Caco-2 (cell line): ENCODE measurements at regions not wholly inside any gene's neighbourhood (a gene's known extent, or its start where the extent isn't known, plus 50 kb on each side); places are given as distances from the start of the nearest gene placed in this dataset.

Experiments used
- BruUV-seq: library from RNA; stranded (reverse); fragments of 400-500 nt; replicated peaks from 2 replicates; lab custom pipeline; 2021; lab: Mats Ljungman, UMichigan
- CTCF ChIA-PET: fragments of 300-600 bp; sonication (Branson Sonifier 250); formaldehyde crosslinking; loops from one replicate; lab custom pipeline; 2022; ENCODE audit warnings: antibody characterized with exemption; lab: Charles Lee
- POLR2A ChIA-PET: fragments of 300-600 bp; sonication (Branson Sonifier 250); formaldehyde crosslinking; loops from one replicate; lab custom pipeline; 2022; ENCODE audit warnings: antibody characterized with exemption; lab: Charles Lee
- DNase-seq, 2 experiments: peaks; one replicate each; pipeline versions ENCODE4 v3.0.0 to v3.0.0-alpha.2; 2020 to 2022
- H3K27me3 ChIP-seq: replicated peaks from 2 replicates; pipeline ENCODE4 v1.6.0; 2011; ENCODE audit warnings: low read length; ENCODE audit not compliant: control insufficient read depth, insufficient read depth
- H3K36me3 ChIP-seq: 2 replicates; pipeline ENCODE4 v1.5.1; 2011; ENCODE audit warnings: low read length; ENCODE audit not compliant: control insufficient read depth, insufficient read depth
- H3K4me1 ChIP-seq: fragments of 250-450 bp; sonication (Bioruptor Pico); 2 replicates; pipeline ENCODE4 v1.5.1; 2020; ENCODE audit warnings: mild to moderate bottlenecking
- H3K4me3 ChIP-seq: 2 replicates; pipeline ENCODE4 v1.5.1; 2011; ENCODE audit warnings: low read depth, mild to moderate bottlenecking, control low read depth, low read length
- H3K9me3 ChIP-seq: fragments of 250-450 bp; sonication (Bioruptor Pico); 2 replicates; pipeline ENCODE4 v1.5.1; 2020; ENCODE audit warnings: mild to moderate bottlenecking, moderate library complexity
- H3K27ac Mint-ChIP-seq: one replicate; pipeline ENCODE4 v1.8.0; 2022; ENCODE audit warnings: mixed read lengths; ENCODE audit not compliant: unreplicated experiment
- H3K27me3 Mint-ChIP-seq: one replicate; pipeline ENCODE4 v1.8.0; 2022; ENCODE audit warnings: mixed read lengths; ENCODE audit not compliant: insufficient read depth, unreplicated experiment
- H3K36me3 Mint-ChIP-seq: one replicate; pipeline ENCODE4 v1.8.0; 2022; ENCODE audit warnings: mild to moderate bottlenecking, mixed read lengths; ENCODE audit not compliant: insufficient read depth, unreplicated experiment
- H3K4me1 Mint-ChIP-seq: one replicate; pipeline ENCODE4 v1.8.0; 2022; ENCODE audit warnings: low read depth, mixed read lengths; ENCODE audit not compliant: unreplicated experiment
- H3K4me3 Mint-ChIP-seq: one replicate; pipeline ENCODE4 v1.8.0; 2022; ENCODE audit warnings: mild to moderate bottlenecking, moderate library complexity, mixed read lengths; ENCODE audit not compliant: unreplicated experiment
- H3K9me3 Mint-ChIP-seq: one replicate; pipeline ENCODE4 v1.8.0; 2022; ENCODE audit warnings: mixed read lengths; ENCODE audit not compliant: unreplicated experiment
- CTCF ChIP-seq, 2 experiments: fragments of 200-600 bp in 1 of 2; IDR thresholded peaks; 1 replicate in 1 of 2; 2 replicates in 1 of 2; pipeline versions ENCODE4 v1.5.1 to v1.8.0; 2011 to 2022; ENCODE audit warnings: antibody characterized with exemption in 1 of 2, control low read depth in 1 of 2, inconsistent platforms in 1 of 2, low read depth in 1 of 2, low read length in 1 of 2, mild to moderate bottlenecking in 1 of 2, moderate library complexity in 1 of 2; ENCODE audit not compliant: insufficient read depth in 1 of 2, severe bottlenecking in 1 of 2, unreplicated experiment in 1 of 2
- intact Hi-C: fragments of 100-400 bp; cut with micrococcal nuclease; formaldehyde crosslinking; loops from one replicate; pipeline ENCODE4 v1.10.0; 2022; ENCODE audit not compliant: unreplicated experiment

- ChIA-PET CTCF (no interaction called here), POLR2A (no interaction called here)
- no peaks in the 10 kb centered on the region for H3K36me3 Mint-ChIP-seq
- Histone ChIP-seq H3K27me3 (no peaks in the 10 kb centered on the region), H3K4me1 (no peaks in the 10 kb centered on the region), H3K36me3 (no peaks in the 10 kb centered on the region), H3K4me3 (no peak overlapping the region), H3K9me3 (no peaks in the 10 kb centered on the region)
- no peak overlapping the region for H3K4me3 Mint-ChIP-seq
- no peaks in the 10 kb centered on the region for H3K27me3 Mint-ChIP-seq
- intact Hi-C loops, result no loop called here
- no peaks in the 10 kb centered on the region for H3K9me3 Mint-ChIP-seq
- no peak overlapping the region for H3K27ac Mint-ChIP-seq
- no TSS peak for BruUV-seq
- no peaks in the 10 kb centered on the region for H3K4me1 Mint-ChIP-seq
- TF ChIP-seq CTCF (IDR thresholded peaks at IDR 0.05; ENCODE audit: insufficient read depth in 1 of 2, low read depth in 1 of 2, low read length in 1 of 2, severe bottlenecking in 1 of 2, unreplicated experiment in 1 of 2), result no peak
- DNase-seq, result no peak
These were observed 424.2 kb downstream of the PLA2G4A start for GRCh38 chr1:187252923-187253322.

- no peaks in the 10 kb centered on the region for H3K36me3 ChIP-seq
These were observed 428.7 kb downstream of the PLA2G4A start for GRCh38 chr1:187257476-187257875.

GRCh38 chr1:187261637-187262036, 432.9 kb downstream of the PLA2G4A start:
- no peak overlapping the region for H3K4me3 Mint-ChIP-seq
- no peaks in the 10 kb centered on the region for H3K9me3 Mint-ChIP-seq
- POLR2A ChIA-PET, result no interaction called here
- BruUV-seq, result no TSS peak
- no peaks in the 10 kb centered on the region for H3K36me3 ChIP-seq
- no peaks in the 10 kb centered on the region for H3K9me3 ChIP-seq
- H3K4me3 ChIP-seq, result no peak overlapping the region
- CTCF ChIA-PET, result no interaction called here
- DNase-seq, result no peak
- H3K27ac Mint-ChIP-seq, result no peak overlapping the region
- H3K4me1 Mint-ChIP-seq, result no peaks in the 10 kb centered on the region
- TF ChIP-seq CTCF (IDR thresholded peaks at IDR 0.05; ENCODE audit: insufficient read depth in 1 of 2, low read depth in 1 of 2, low read length in 1 of 2, severe bottlenecking in 1 of 2, unreplicated experiment in 1 of 2), result no peak
- no peaks in the 10 kb centered on the region for H3K36me3 Mint-ChIP-seq
- intact Hi-C loops, result no loop called here
- H3K4me1 ChIP-seq, result no peaks in the 10 kb centered on the region
- H3K27me3 Mint-ChIP-seq, result peaks cover 3% of the 10 kb centered on the region
- no peaks in the 10 kb centered on the region for H3K27me3 ChIP-seq

More at GRCh38 chr1:187257476-187257875, 428.7 kb downstream of the PLA2G4A start:
- ChIA-PET POLR2A (no interaction called here), CTCF (no interaction called here)
- Mint-ChIP-seq H3K4me3 (no peak overlapping the region), H3K4me1 (no peaks in the 10 kb centered on the region), H3K27ac (no peak overlapping the region), H3K36me3 (no peaks in the 10 kb centered on the region), H3K27me3 (no peaks in the 10 kb centered on the region), H3K9me3 (no peaks in the 10 kb centered on the region)
- H3K9me3 ChIP-seq, result no peaks in the 10 kb centered on the region
- intact Hi-C loops, result no loop called here
- no peaks in the 10 kb centered on the region for H3K27me3 ChIP-seq
- no peak for TF ChIP-seq CTCF (IDR thresholded peaks at IDR 0.05; ENCODE audit: insufficient read depth in 1 of 2, low read depth in 1 of 2, low read length in 1 of 2, severe bottlenecking in 1 of 2, unreplicated experiment in 1 of 2)
- no peaks in the 10 kb centered on the region for H3K4me1 ChIP-seq
- BruUV-seq, result no TSS peak
- no peak for DNase-seq
- no peak overlapping the region for H3K4me3 ChIP-seq
